ENCODE measurements at regions not wholly inside any gene's neighbourhood (a gene's known extent, or its start where the extent isn't known, plus 50 kb on each side); places are given as distances from the start of the nearest gene placed in this dataset.

GRCh38 chr9:29214154-29214689, 1640.9 kb upstream of the C9orf72 start:
- WGBS (ENCODE audit: extremely low coverage, insufficient coverage, insufficient read length): no CpG with 5 or more reads among the region's 18 CpGs
- Histone ChIP-seq H2BK5ac (ENCODE audit: low read depth, low read length, poor library complexity) (no peak overlapping the region), H3K23ac (ENCODE audit: low read length) (no peak overlapping the region), H3K27me3 (ENCODE audit: insufficient read depth, low read length) (peaks cover 18% of the 10 kb centered on the region), H3K4me3 (ENCODE audit: low read depth, low read length) (peak overlapping the region; percentile 70), H3K79me2 (ENCODE audit: control insufficient read depth, insufficient read depth, low read length, poor library complexity) (no peaks in the 10 kb centered on the region), H4K91ac (ENCODE audit: low read depth, low read length) (no peak overlapping the region), H3K79me1 (ENCODE audit: low read length) (no peaks in the 10 kb centered on the region), H3K27ac (ENCODE audit: low read depth, low read length) (no peak overlapping the region), H3K4ac (ENCODE audit: low read depth, low read length) (no peak overlapping the region), H4K8ac (ENCODE audit: low read depth, low read length) (no peak overlapping the region), H3K9ac (ENCODE audit: low read length) (no peak overlapping the region), H3K14ac (ENCODE audit: low read length) (no peak overlapping the region), H2BK120ac (ENCODE audit: insufficient read depth, low read length, poor library complexity) (no peak overlapping the region), H4K12ac (ENCODE audit: low read depth, low read length) (no peak overlapping the region), H3K4me2 (ENCODE audit: low read length) (peak overlapping the region; percentile 100), H2BK12ac (ENCODE audit: low read length) (no peak overlapping the region), H3K36me3 (ENCODE audit: control insufficient read depth in 1 of 2, insufficient read depth in 2 of 2, low read length in 2 of 2) (no peaks in the 10 kb centered on the region), H3K4me1 (ENCODE audit: control insufficient read depth in 1 of 2, insufficient read depth in 2 of 2, low read length in 2 of 2) (peaks cover 6 to 9% of the 10 kb centered on the region in 2 experiments), H2AK5ac (ENCODE audit: low read length) (no peak overlapping the region), H3K9me3 (ENCODE audit: insufficient read depth, low read depth, low read length) (no peaks in the 10 kb centered on the region), H3K18ac (ENCODE audit: low read length) (no peak overlapping the region), H2AFZ (ENCODE audit: insufficient read depth, low read length, poor library complexity) (peak overlapping the region; percentile 69)
- no peak for DNase-seq

- no peak for DNase-seq
- Histone ChIP-seq H3K9ac (ENCODE audit: low read length) (no peak overlapping the region), H4K12ac (ENCODE audit: low read depth, low read length) (no peak overlapping the region), H4K8ac (ENCODE audit: low read depth, low read length) (no peak overlapping the region), H2BK12ac (ENCODE audit: low read length) (no peak overlapping the region), H3K27ac (ENCODE audit: low read depth, low read length) (no peak overlapping the region), H4K91ac (ENCODE audit: low read depth, low read length) (no peak overlapping the region), H3K79me1 (ENCODE audit: low read length) (no peaks in the 10 kb centered on the region), H3K4me2 (ENCODE audit: low read length) (peak overlapping the region; percentile 100), H3K27me3 (ENCODE audit: insufficient read depth, low read length) (peaks cover 18% of the 10 kb centered on the region), H2AK5ac (ENCODE audit: low read length) (no peak overlapping the region), H3K4ac (ENCODE audit: low read depth, low read length) (no peak overlapping the region), H2BK120ac (ENCODE audit: insufficient read depth, low read length, poor library complexity) (no peak overlapping the region), H3K4me3 (ENCODE audit: low read depth, low read length) (no peak overlapping the region), H3K14ac (ENCODE audit: low read length) (no peak overlapping the region), H2AFZ (ENCODE audit: insufficient read depth, low read length, poor library complexity) (peak overlapping the region; percentile 69), H3K36me3 (ENCODE audit: control insufficient read depth in 1 of 2, insufficient read depth in 2 of 2, low read length in 2 of 2) (no peaks in the 10 kb centered on the region), H2BK5ac (ENCODE audit: low read depth, low read length, poor library complexity) (no peak overlapping the region), H3K79me2 (ENCODE audit: control insufficient read depth, insufficient read depth, low read length, poor library complexity) (no peaks in the 10 kb centered on the region), H3K9me3 (ENCODE audit: insufficient read depth, low read depth, low read length) (no peaks in the 10 kb centered on the region), H3K18ac (ENCODE audit: low read length) (no peak overlapping the region), H3K23ac (ENCODE audit: low read length) (no peak overlapping the region), H3K4me1 (ENCODE audit: control insufficient read depth in 1 of 2, insufficient read depth in 2 of 2, low read length in 2 of 2) (peaks cover 6 to 9% of the 10 kb centered on the region in 2 experiments)
- WGBS (ENCODE audit: extremely low coverage, insufficient coverage, insufficient read length): no CpG with 5 or more reads among the region's 31 CpGs
Measured at GRCh38 chr9:29214690-29215253, 1641.5 kb upstream of the C9orf72 start.

- H2BK120ac ChIP-seq (ENCODE audit: insufficient read depth, low read length, poor library complexity): no peak overlapping the region
- H3K4me2 ChIP-seq (ENCODE audit: low read length): no peak overlapping the region
- H4K8ac ChIP-seq (ENCODE audit: low read depth, low read length): no peak overlapping the region
- no peak overlapping the region for H3K4ac ChIP-seq (ENCODE audit: low read depth, low read length)
- no peak overlapping the region for H3K14ac ChIP-seq (ENCODE audit: low read length)
- H3K36me3 ChIP-seq (ENCODE audit: control insufficient read depth in 1 of 2, insufficient read depth in 2 of 2, low read length in 2 of 2): no peaks in the 10 kb centered on the region
- H4K12ac ChIP-seq (ENCODE audit: low read depth, low read length): no peak overlapping the region
- H3K23ac ChIP-seq (ENCODE audit: low read length): no peak overlapping the region
- H3K27ac ChIP-seq (ENCODE audit: low read depth, low read length): no peak overlapping the region
- H3K18ac ChIP-seq (ENCODE audit: low read length): no peak overlapping the region
- no peaks in the 10 kb centered on the region for H3K9me3 ChIP-seq (ENCODE audit: insufficient read depth, low read depth, low read length)
- no peak overlapping the region for H2BK5ac ChIP-seq (ENCODE audit: low read depth, low read length, poor library complexity)
- WGBS (ENCODE audit: extremely low coverage, insufficient coverage, insufficient read length): no CpG with 5 or more reads among the region's 1 CpG
- peaks cover 3 to 8% of the 10 kb centered on the region in 2 experiments for H3K4me1 ChIP-seq (ENCODE audit: control insufficient read depth in 1 of 2, insufficient read depth in 2 of 2, low read length in 2 of 2)
- no peak overlapping the region for H3K4me3 ChIP-seq (ENCODE audit: low read depth, low read length)
- no peak overlapping the region for H3K9ac ChIP-seq (ENCODE audit: low read length)
- no peak overlapping the region for H2AK5ac ChIP-seq (ENCODE audit: low read length)
- no peaks in the 10 kb centered on the region for H3K79me1 ChIP-seq (ENCODE audit: low read length)
- no peak for DNase-seq
- H4K91ac ChIP-seq (ENCODE audit: low read depth, low read length): no peak overlapping the region
- no peak overlapping the region for H2AFZ ChIP-seq (ENCODE audit: insufficient read depth, low read length, poor library complexity)
- no peak overlapping the region for H2BK12ac ChIP-seq (ENCODE audit: low read length)
- peaks cover 17% of the 10 kb centered on the region for H3K27me3 ChIP-seq (ENCODE audit: insufficient read depth, low read length)
- no peaks in the 10 kb centered on the region for H3K79me2 ChIP-seq (ENCODE audit: control insufficient read depth, insufficient read depth, low read length, poor library complexity)
Measured at GRCh38 chr9:29217966-29218365, 1644.7 kb upstream of the C9orf72 start.

GRCh38 chr9:29220596-29221251, 1647.4 kb upstream of the C9orf72 start:
- Histone ChIP-seq H4K12ac (ENCODE audit: low read depth, low read length) (no peak overlapping the region), H3K79me1 (ENCODE audit: low read length) (no peaks in the 10 kb centered on the region), H3K4me2 (ENCODE audit: low read length) (no peak overlapping the region), H3K27ac (ENCODE audit: low read depth, low read length) (no peak overlapping the region), H3K9ac (ENCODE audit: low read length) (no peak overlapping the region), H3K14ac (ENCODE audit: low read length) (no peak overlapping the region), H2BK5ac (ENCODE audit: low read depth, low read length, poor library complexity) (no peak overlapping the region), H3K9me3 (ENCODE audit: insufficient read depth, low read depth, low read length) (no peaks in the 10 kb centered on the region), H2AK5ac (ENCODE audit: low read length) (no peak overlapping the region), H2AFZ (ENCODE audit: insufficient read depth, low read length, poor library complexity) (no peak overlapping the region), H3K4me1 (ENCODE audit: control insufficient read depth in 1 of 2, insufficient read depth in 2 of 2, low read length in 2 of 2) (no peaks in the 10 kb centered on the region), H3K27me3 (ENCODE audit: insufficient read depth, low read length) (no peaks in the 10 kb centered on the region), H4K8ac (ENCODE audit: low read depth, low read length) (no peak overlapping the region), H3K79me2 (ENCODE audit: control insufficient read depth, insufficient read depth, low read length, poor library complexity) (no peaks in the 10 kb centered on the region), H3K4me3 (ENCODE audit: low read depth, low read length) (no peak overlapping the region), H3K23ac (ENCODE audit: low read length) (no peak overlapping the region), H3K4ac (ENCODE audit: low read depth, low read length) (no peak overlapping the region), H4K91ac (ENCODE audit: low read depth, low read length) (no peak overlapping the region), H3K36me3 (ENCODE audit: control insufficient read depth in 1 of 2, insufficient read depth in 2 of 2, low read length in 2 of 2) (no peaks in the 10 kb centered on the region), H2BK12ac (ENCODE audit: low read length) (no peak overlapping the region), H2BK120ac (ENCODE audit: insufficient read depth, low read length, poor library complexity) (no peak overlapping the region), H3K18ac (ENCODE audit: low read length) (no peak overlapping the region)
- no CpG with 5 or more reads among the region's 2 CpGs for WGBS (ENCODE audit: extremely low coverage, insufficient coverage, insufficient read length)
- DNase-seq: no peak
